Transverse colon (tissue), 4 donors: ENCODE measurements at regions not wholly inside any gene's neighbourhood (a gene's known extent, or its start where the extent isn't known, plus 50 kb on each side); places are given as distances from the start of the nearest gene placed in this dataset.

Source experiments
- DNase-seq: peaks from one replicate; pipeline ENCODE4 v3.0.0-alpha.2; 2019
- H3K27ac ChIP-seq, 4 donors: fragments of 200-600 bp; sonication (generic); 2 replicates each; pipeline ENCODE4 v1.5.1; 2016 to 2018; ENCODE audit warnings: inconsistent platforms in 4 of 4
- H3K27me3 ChIP-seq: fragments of 200-600 bp; sonication (generic); 2 replicates; pipeline ENCODE4 v1.5.1; 2017; ENCODE audit warnings: inconsistent platforms
- H3K36me3 ChIP-seq, 4 donors: fragments of 200-600 bp; sonication (generic); 2 replicates each; pipeline ENCODE4 v1.5.1; 2017 to 2019; ENCODE audit warnings: inconsistent platforms in 4 of 4
- H3K4me1 ChIP-seq, 4 donors: fragments of 200-600 bp; sonication (generic); 2 replicates each; pipeline ENCODE4 v1.5.1; 2017 to 2020; ENCODE audit warnings: inconsistent platforms in 4 of 4
- H3K4me3 ChIP-seq, 4 donors: fragments of 200-600 bp; sonication (generic); 1 replicate in 1 of 4; 2 replicates in 3 of 4; pipeline versions ENCODE4 v1.5.1 to v1.6.1; 2017 to 2019; ENCODE audit warnings: inconsistent platforms in 4 of 4
- H3K9me3 ChIP-seq, 2 donors: fragments of 200-600 bp; sonication (generic); 2 replicates each; pipeline ENCODE4 v1.5.1; 2017 to 2019; ENCODE audit warnings: inconsistent platforms in 2 of 2
- EP300 ChIP-seq: sonication (generic); formaldehyde crosslinking; IDR thresholded peaks from one replicate; pipeline ENCODE4 v1.6.1; 2017; ENCODE audit warnings: antibody characterized with exemption, low read depth
- POLR2A ChIP-seq: fragments of 450-650 bp; IDR thresholded peaks from one replicate; pipeline ENCODE4 v1.6.1; 2016; ENCODE audit warnings: antibody characterized with exemption, mild to moderate bottlenecking, moderate library complexity
- POLR2AphosphoS5 ChIP-seq, 3 donors: sonication (generic); formaldehyde crosslinking; IDR thresholded peaks; one replicate each; pipeline ENCODE4 v1.6.1; 2016; ENCODE audit warnings: antibody characterized with exemption in 3 of 3
- WGBS, 2 donors: methylation state at CpG; one replicate each; pipeline ENCODE4 v1.1.5; 2018; ENCODE audit warnings: low coverage in 1 of 2; 5-methylcytosine and 5-hydroxymethylcytosine counted together
- in situ Hi-C, 4 donors: fragments of 200-750 bp; cut with MboI; loops; one replicate each; pipeline versions ENCODE4 v1.15.0 to v1.15.1; 2017; ENCODE audit warnings: low sequenced_read_pairs in 3 of 4, low pct_ligation_motif_present in 1 of 4, low pct_unique_long_range_greater_than_20kb in 1 of 4
- intact Hi-C: fragments of 100-400 bp; cut with DNase I; formaldehyde crosslinking; loops from one replicate; pipeline ENCODE4 v1.15.1; 2023; ENCODE audit warnings: low total_unique reads
- TF ChIP-seq, protein P1 (sequence below), 5 experiments: fragments of 200-600 bp in 3 of 5; fragments of 450-650 bp in 2 of 5; sonication (generic) in 3 of 5; IDR thresholded peaks; 1 replicate in 2 of 5; 2 replicates in 3 of 5; pipeline ENCODE4 v1.5.1; 2016 to 2017; ENCODE audit warnings: antibody characterized with exemption in 5 of 5, inconsistent platforms in 3 of 5, mild to moderate bottlenecking in 2 of 5, moderate library complexity in 1 of 5

DNA sequence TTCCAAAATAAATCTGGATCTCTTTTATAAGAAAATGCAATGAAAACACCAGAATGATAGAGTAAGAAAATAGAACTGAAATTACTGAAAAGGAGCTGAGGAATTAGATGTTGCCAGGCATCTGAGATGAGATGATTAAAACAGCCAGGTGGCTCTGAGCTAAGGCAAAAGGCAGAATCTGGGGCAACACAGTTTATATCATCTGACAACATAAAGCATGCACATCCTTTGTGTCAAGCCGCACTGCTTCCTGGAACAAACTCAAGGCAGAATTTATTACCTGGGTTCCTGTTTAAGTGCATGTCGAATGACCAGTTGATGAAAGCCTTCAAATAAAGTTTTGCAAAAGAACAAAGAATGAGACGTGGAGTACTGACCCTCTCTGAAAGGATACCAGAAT is 247.0 kb downstream of the SNX10 start:
- in situ Hi-C loops, result no loop called here
- no peaks in the 10 kb centered on the region for H3K9me3 ChIP-seq
- intact Hi-C loops, result no loop called here
- WGBS, 2 donors, result 23% methylated on average over 3 of the region's 3 CpGs; no CpG with 5 or more reads in 1 of the 2 donors
- H3K4me1 ChIP-seq, result peaks cover 0 to 14% (median 0%) of the 10 kb centered on the region in 4 donors
- no peak overlapping the region for H3K27ac ChIP-seq
- H3K27me3 ChIP-seq, result no peaks in the 10 kb centered on the region
- no peak overlapping the region for H3K4me3 ChIP-seq
- H3K36me3 ChIP-seq, result no peaks in the 10 kb centered on the region
- DNase-seq, result no peak
- no peak for TF ChIP-seq EP300
- no peak for TF ChIP-seq POLR2A
- TF ChIP-seq, protein P1, sequence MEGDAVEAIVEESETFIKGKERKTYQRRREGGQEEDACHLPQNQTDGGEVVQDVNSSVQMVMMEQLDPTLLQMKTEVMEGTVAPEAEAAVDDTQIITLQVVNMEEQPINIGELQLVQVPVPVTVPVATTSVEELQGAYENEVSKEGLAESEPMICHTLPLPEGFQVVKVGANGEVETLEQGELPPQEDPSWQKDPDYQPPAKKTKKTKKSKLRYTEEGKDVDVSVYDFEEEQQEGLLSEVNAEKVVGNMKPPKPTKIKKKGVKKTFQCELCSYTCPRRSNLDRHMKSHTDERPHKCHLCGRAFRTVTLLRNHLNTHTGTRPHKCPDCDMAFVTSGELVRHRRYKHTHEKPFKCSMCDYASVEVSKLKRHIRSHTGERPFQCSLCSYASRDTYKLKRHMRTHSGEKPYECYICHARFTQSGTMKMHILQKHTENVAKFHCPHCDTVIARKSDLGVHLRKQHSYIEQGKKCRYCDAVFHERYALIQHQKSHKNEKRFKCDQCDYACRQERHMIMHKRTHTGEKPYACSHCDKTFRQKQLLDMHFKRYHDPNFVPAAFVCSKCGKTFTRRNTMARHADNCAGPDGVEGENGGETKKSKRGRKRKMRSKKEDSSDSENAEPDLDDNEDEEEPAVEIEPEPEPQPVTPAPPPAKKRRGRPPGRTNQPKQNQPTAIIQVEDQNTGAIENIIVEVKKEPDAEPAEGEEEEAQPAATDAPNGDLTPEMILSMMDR (IDR thresholded peaks at IDR 0.05), result no peak
- no peak for TF ChIP-seq POLR2AphosphoS5 (IDR thresholded peaks at IDR 0.05)

DNA sequence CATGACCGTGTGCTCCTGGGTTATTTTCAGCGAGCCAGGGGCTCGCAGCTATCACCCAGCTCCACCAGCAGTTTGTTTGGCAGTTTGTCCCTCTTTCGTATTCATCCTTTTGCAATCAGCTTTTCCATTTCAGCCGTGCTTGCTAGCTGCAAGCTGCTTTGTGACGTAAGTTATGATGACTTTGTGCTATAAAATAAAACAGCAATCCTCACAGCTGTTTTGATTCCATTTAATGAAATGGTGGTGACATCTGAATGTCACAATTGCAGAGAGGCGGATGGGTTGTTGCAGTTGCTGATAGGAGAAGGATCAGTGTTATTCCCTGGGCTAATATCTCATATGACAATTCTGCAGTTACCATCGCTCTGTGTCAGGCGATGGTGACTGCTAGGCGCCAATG is 251.7 kb downstream of the SNX10 start:
- Histone ChIP-seq H3K4me3 (no peak overlapping the region), H3K36me3 (no peaks in the 10 kb centered on the region), H3K9me3 (no peaks in the 10 kb centered on the region), H3K27me3 (no peaks in the 10 kb centered on the region), H3K4me1 (no peaks in the 10 kb centered on the region), H3K27ac (no peak overlapping the region)
- no peak for DNase-seq
- in situ Hi-C loops (no loop called here), intact Hi-C loops (no loop called here)
- WGBS, 2 donors, result 68 to 87% methylated on average over 3 to 10 of the region's 10 CpGs
- no peak for TF ChIP-seq POLR2A
- no peak for TF ChIP-seq POLR2AphosphoS5 (IDR thresholded peaks at IDR 0.05)
- TF ChIP-seq, protein P1 (IDR thresholded peaks at IDR 0.05), result no peak
- no peak for TF ChIP-seq EP300

DNA sequence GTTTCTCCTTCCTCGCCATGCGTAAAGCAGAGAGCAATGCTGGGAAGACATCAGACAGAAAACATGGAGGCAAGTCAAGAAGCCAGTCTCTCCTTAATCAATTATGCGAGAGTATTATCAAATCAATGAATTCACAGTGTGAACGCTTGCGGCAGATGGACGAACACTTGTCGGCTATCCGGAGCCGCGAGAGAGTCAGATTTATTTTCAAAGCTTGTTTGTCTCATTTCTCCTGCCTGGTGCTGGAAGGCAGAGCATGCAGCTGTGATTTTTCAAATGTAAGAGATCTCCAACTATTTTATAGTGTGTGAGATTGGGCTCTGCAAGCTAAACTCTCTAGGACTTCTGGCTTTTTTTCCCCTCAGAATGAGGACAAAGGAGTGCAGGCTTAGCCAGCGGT is 252.3 kb downstream of the SNX10 start:
- Histone ChIP-seq H3K9me3 (no peaks in the 10 kb centered on the region), H3K36me3 (no peaks in the 10 kb centered on the region), H3K4me1 (no peaks in the 10 kb centered on the region), H3K4me3 (no peak overlapping the region), H3K27ac (no peak overlapping the region), H3K27me3 (no peaks in the 10 kb centered on the region)
- in situ Hi-C loops (no loop called here), intact Hi-C loops (no loop called here)
- 76 to 78% methylated on average over 10 to 11 of the region's 11 CpGs for WGBS, 2 donors
- no peak for DNase-seq
- TF ChIP-seq EP300 (no peak), POLR2A (no peak), POLR2AphosphoS5 (IDR thresholded peaks at IDR 0.05) (no peak)
- TF ChIP-seq, protein P1 (IDR thresholded peaks at IDR 0.05), result no peak

DNA sequence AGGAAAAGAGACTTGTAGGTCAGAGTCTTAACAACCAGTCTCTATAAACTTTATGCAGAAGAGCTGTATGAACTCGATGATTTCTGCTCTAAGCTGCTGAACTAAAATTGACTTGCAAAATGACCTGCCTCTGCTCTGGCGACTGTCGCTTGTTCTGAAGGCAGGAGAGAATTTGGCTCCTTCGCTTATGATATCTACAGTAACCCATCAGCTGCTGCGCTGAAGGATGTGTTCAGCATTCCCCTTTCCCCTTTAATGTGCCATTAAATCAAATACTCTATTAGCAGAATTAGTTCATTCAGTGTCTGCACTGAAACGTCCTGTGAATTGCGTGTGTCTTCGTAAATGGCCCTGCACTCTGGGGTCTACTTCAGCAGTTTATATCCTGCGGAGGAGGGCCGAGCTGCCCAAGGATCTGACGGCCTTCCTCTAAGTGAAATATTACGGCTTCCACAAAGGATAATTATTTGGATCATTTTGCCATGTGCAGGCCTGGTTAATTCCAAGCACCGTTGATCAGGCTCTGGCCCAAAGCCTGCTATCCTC is 254.9 kb downstream of the SNX10 start:
- no peaks in the 10 kb centered on the region for H3K36me3 ChIP-seq
- no peaks in the 10 kb centered on the region for H3K9me3 ChIP-seq
- no peak overlapping the region for H3K27ac ChIP-seq
- H3K27me3 ChIP-seq, result no peaks in the 10 kb centered on the region
- WGBS, 2 donors, result 77 to 84% methylated on average over 8 to 13 of the region's 13 CpGs
- in situ Hi-C loops (no loop called here), intact Hi-C loops (no loop called here)
- no peak for DNase-seq
- H3K4me3 ChIP-seq, result no peak overlapping the region
- H3K4me1 ChIP-seq, result no peaks in the 10 kb centered on the region
- TF ChIP-seq POLR2A (no peak), POLR2AphosphoS5 (IDR thresholded peaks at IDR 0.05) (no peak), EP300 (no peak)
- TF ChIP-seq, protein P1 (IDR thresholded peaks at IDR 0.05), result no peak
